ENCODE measurements at regions not wholly inside any gene's neighbourhood (a gene's known extent, or its start where the extent isn't known, plus 50 kb on each side); places are given as distances from the start of the nearest gene placed in this dataset.

GRCh38 chr18:75582940-75583339 lies 155.4 kb upstream of the SMIM21 start:
- DNase-seq (ENCODE audit: extremely low spot score in 2 of 2), result no peak
- intact Hi-C loops (cut with DNase I), result no loop called here

GRCh38 chr18:75582406-75582821 lies 154.9 kb upstream of the SMIM21 start:
- Histone ChIP-seq H3K4me3 (no peak overlapping the region), H3K4me1 (no peaks in the 10 kb centered on the region), H3K27me3 (no peaks in the 10 kb centered on the region), H3K36me3 (no peaks in the 10 kb centered on the region), H3K9me3 (no peaks in the 10 kb centered on the region), H3K27ac (no peak overlapping the region)
- no peak for TF ChIP-seq POLR2AphosphoS5 (IDR thresholded peaks at IDR 0.05; ENCODE audit: insufficient read depth in 1 of 2, low read depth in 1 of 2)
- no peak for TF ChIP-seq POLR2A (IDR thresholded peaks at IDR 0.05)
- TF ChIP-seq CTCF (IDR thresholded peaks at IDR 0.05), result no peak
- no peak for DNase-seq (ENCODE audit: extremely low spot score in 2 of 2)
- intact Hi-C loops (cut with DNase I), result no loop called here

More at GRCh38 chr18:75582940-75583339, 155.4 kb upstream of the SMIM21 start:
- Histone ChIP-seq H3K9me3 (no peaks in the 10 kb centered on the region), H3K4me1 (no peaks in the 10 kb centered on the region), H3K27ac (no peak overlapping the region), H3K36me3 (no peaks in the 10 kb centered on the region), H3K4me3 (no peak overlapping the region), H3K27me3 (no peaks in the 10 kb centered on the region)
- TF ChIP-seq POLR2A (IDR thresholded peaks at IDR 0.05), result no peak
- TF ChIP-seq POLR2AphosphoS5 (IDR thresholded peaks at IDR 0.05; ENCODE audit: insufficient read depth in 1 of 2, low read depth in 1 of 2), result no peak
- no peak for TF ChIP-seq CTCF (IDR thresholded peaks at IDR 0.05)

GRCh38 chr18:75581336-75582131 lies 154.0 kb upstream of the SMIM21 start:
- Histone ChIP-seq H3K4me1 (no peaks in the 10 kb centered on the region), H3K27me3 (no peaks in the 10 kb centered on the region), H3K27ac (no peak overlapping the region), H3K4me3 (no peak overlapping the region), H3K9me3 (no peaks in the 10 kb centered on the region), H3K36me3 (no peaks in the 10 kb centered on the region)
- DNase-seq (ENCODE audit: extremely low spot score in 2 of 2), result peak in 1 of 2 donors; percentile 47
- intact Hi-C loops (cut with DNase I), result no loop called here
- TF ChIP-seq CTCF (IDR thresholded peaks at IDR 0.05), result no peak
- TF ChIP-seq POLR2A (IDR thresholded peaks at IDR 0.05), result no peak
- TF ChIP-seq POLR2AphosphoS5 (IDR thresholded peaks at IDR 0.05; ENCODE audit: insufficient read depth in 1 of 2, low read depth in 1 of 2), result no peak

GRCh38 chr18:75574187-75574586 lies 146.7 kb upstream of the SMIM21 start:
- no peak for DNase-seq (ENCODE audit: extremely low spot score in 2 of 2)
- Histone ChIP-seq H3K36me3 (no peaks in the 10 kb centered on the region), H3K4me1 (no peaks in the 10 kb centered on the region), H3K4me3 (no peak overlapping the region), H3K27ac (no peak overlapping the region), H3K9me3 (no peaks in the 10 kb centered on the region), H3K27me3 (no peaks in the 10 kb centered on the region)
- TF ChIP-seq POLR2A (IDR thresholded peaks at IDR 0.05), result no peak
- TF ChIP-seq POLR2AphosphoS5 (IDR thresholded peaks at IDR 0.05; ENCODE audit: insufficient read depth in 1 of 2, low read depth in 1 of 2), result no peak
- TF ChIP-seq CTCF (IDR thresholded peaks at IDR 0.05), result no peak
- intact Hi-C loops (cut with DNase I), result no loop called here

- no peak for DNase-seq (ENCODE audit: extremely low spot score in 2 of 2)
- no peaks in the 10 kb centered on the region for H3K36me3 ChIP-seq
- no peak overlapping the region for H3K27ac ChIP-seq
- no peak for TF ChIP-seq POLR2AphosphoS5 (IDR thresholded peaks at IDR 0.05; ENCODE audit: insufficient read depth in 1 of 2, low read depth in 1 of 2)
- TF ChIP-seq CTCF (IDR thresholded peaks at IDR 0.05), result no peak
- no peak overlapping the region for H3K4me3 ChIP-seq
- H3K27me3 ChIP-seq, result no peaks in the 10 kb centered on the region
- no peaks in the 10 kb centered on the region for H3K9me3 ChIP-seq
- H3K4me1 ChIP-seq, result no peaks in the 10 kb centered on the region
- intact Hi-C loops (cut with DNase I), result no loop called here
Measured at GRCh38 chr18:75563150-75563549, 135.6 kb upstream of the SMIM21 start.
